ES-I3 (cell line): ENCODE measurements at regions not wholly inside any gene's neighbourhood (a gene's known extent, or its start where the extent isn't known, plus 50 kb on each side); places are given as distances from the start of the nearest gene placed in this dataset.
"Not testable (repeated sequence)": the region's sequence is repeated elsewhere in the genome, so short reads cannot be mapped to it uniquely, and the experiment has no call there.

Experiments
- H3K36me3 ChIP-seq: 2 replicates; pipeline ENCODE4 v1.6.1; 2013; ENCODE audit warnings: mild to moderate bottlenecking, low read length, control low read depth, moderate library complexity; ENCODE audit not compliant: insufficient read depth
- H3K4me1 ChIP-seq: 2 replicates; pipeline ENCODE4 v1.6.1; 2013; ENCODE audit warnings: mild to moderate bottlenecking, control low read depth, low read length; ENCODE audit not compliant: insufficient read depth
- H3K9ac ChIP-seq: 2 replicates; pipeline ENCODE4 v1.6.1; 2013; ENCODE audit warnings: low read depth, mild to moderate bottlenecking, low read length, moderate library complexity
- H3K9me3 ChIP-seq: 2 replicates; pipeline ENCODE4 v1.6.1; 2013; ENCODE audit warnings: mild to moderate bottlenecking, low read length, moderate library complexity; ENCODE audit not compliant: control insufficient read depth, insufficient read depth

DNA sequence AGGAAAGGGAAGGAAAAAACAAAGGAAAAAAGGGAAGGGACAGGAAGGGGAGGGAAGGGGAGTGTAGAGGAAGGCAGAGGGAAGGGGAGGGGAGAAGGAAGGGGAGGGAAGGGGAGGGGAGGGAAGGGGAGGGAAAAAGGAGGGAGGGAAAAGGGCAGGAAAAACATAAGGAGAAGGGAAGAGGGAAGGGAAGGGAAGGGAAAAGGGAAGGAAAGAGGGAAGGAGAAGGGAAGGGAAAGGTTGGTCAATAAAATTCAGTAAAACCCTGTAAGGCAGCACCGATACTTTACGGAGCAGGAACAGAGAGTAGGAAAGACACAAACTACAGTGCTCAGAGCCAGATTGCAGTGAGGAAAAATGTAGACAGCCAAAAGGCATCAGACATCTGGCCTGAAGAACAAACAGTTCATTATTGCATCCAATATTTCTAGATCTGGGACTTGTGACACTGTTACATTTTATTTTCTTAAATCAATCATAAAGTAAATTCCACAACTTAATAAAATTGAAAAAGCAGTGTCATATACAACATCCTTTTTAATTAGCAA lies 322.0 kb downstream of the CRPPA start:
- Histone ChIP-seq H3K9ac (no peak overlapping the region), H3K9me3 (no peaks in the 10 kb centered on the region), H3K36me3 (no peaks in the 10 kb centered on the region), H3K4me1 (peaks cover 12% of the 10 kb centered on the region)

DNA sequence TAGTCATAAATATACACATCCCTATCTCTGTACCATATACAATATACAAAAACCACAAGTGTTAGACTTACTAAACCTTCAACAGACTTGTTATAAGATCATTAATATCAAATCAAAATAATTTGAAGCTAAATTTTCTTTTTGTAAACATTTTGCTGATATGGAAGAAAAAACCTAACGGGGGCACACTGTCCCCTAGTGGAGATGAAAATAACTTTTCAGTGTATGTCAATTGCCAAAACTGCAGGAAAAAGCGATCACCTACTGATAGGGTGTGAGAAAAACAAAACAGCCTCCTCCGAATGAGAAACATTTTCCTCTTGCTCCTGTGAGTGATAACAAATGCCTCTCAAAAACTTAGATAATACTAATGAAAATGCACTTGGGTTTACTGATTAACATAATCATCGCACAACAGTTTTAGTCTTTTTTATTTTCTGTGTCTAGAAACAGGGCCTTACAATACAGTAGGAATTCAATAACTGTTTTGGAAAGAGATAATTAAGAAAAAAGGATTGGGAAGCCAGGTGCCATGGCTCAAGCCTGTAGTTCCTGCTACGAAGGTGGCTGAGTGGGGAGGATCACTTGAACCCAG lies 322.7 kb downstream of the CRPPA start:
- H3K9ac ChIP-seq, result 0 out of 2 replicates have a peak overlapping the region, but pooled peaks have one; percentile 2
- no peaks in the 10 kb centered on the region for H3K36me3 ChIP-seq
- no peaks in the 10 kb centered on the region for H3K9me3 ChIP-seq
- peaks cover 12% of the 10 kb centered on the region for H3K4me1 ChIP-seq

- Histone ChIP-seq H3K36me3 (no peaks in the 10 kb centered on the region), H3K9me3 (no peaks in the 10 kb centered on the region), H3K4me1 (peaks cover 12% of the 10 kb centered on the region), H3K9ac (no peak overlapping the region)
Observed at GRCh38 chr7:16098058-16098457, 323.3 kb downstream of the CRPPA start.

- Histone ChIP-seq H3K4me1 (peaks cover 12% of the 10 kb centered on the region), H3K9me3 (no peaks in the 10 kb centered on the region), H3K36me3 (no peaks in the 10 kb centered on the region), H3K9ac (no peak overlapping the region)
Observed at GRCh38 chr7:16095171-16095950, 326.0 kb downstream of the CRPPA start.

- Histone ChIP-seq H3K9ac (no peak overlapping the region), H3K9me3 (no peaks in the 10 kb centered on the region)
Observed at GRCh38 chr7:16094651-16095050, 326.7 kb downstream of the CRPPA start.

DNA sequence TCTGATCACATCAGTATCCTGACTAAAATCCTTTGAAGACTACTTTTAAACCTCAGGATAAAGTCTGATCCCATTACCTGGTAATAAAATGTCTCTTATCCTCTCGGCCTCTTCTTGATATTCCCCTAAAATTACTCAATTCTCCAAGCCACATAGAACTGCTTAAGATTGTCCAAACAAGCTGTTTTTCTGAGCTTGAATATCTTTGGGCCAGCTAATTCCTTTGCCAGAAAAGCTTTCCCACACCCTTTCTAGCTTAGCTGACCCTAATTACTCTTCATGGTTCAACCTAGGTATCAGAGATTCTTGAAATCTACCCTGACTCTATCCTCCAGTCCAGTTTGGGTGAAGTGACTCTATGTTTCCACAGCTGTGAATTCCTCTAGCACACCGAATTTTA lies 328.6 kb downstream of the CRPPA start:
- Histone ChIP-seq H3K9me3 (no peaks in the 10 kb centered on the region), H3K9ac (no peak overlapping the region), H3K36me3 (no peaks in the 10 kb centered on the region), H3K4me1 (0 out of 2 replicates have a peak, but pooled peaks cover 6% of the 10 kb centered on the region)

More at GRCh38 chr7:16094651-16095050, 326.7 kb downstream of the CRPPA start:
- H3K4me1 ChIP-seq, result peaks cover 12% of the 10 kb centered on the region
- H3K36me3 ChIP-seq, result no peaks in the 10 kb centered on the region

- no peaks in the 10 kb centered on the region for H3K9me3 ChIP-seq
- H3K4me1 ChIP-seq, result 0 out of 2 replicates have a peak, but pooled peaks cover 6% of the 10 kb centered on the region
- H3K9ac ChIP-seq, result no peak overlapping the region
- H3K36me3 ChIP-seq, result no peaks in the 10 kb centered on the region
Observed at GRCh38 chr7:16091701-16092310, 329.5 kb downstream of the CRPPA start.

DNA sequence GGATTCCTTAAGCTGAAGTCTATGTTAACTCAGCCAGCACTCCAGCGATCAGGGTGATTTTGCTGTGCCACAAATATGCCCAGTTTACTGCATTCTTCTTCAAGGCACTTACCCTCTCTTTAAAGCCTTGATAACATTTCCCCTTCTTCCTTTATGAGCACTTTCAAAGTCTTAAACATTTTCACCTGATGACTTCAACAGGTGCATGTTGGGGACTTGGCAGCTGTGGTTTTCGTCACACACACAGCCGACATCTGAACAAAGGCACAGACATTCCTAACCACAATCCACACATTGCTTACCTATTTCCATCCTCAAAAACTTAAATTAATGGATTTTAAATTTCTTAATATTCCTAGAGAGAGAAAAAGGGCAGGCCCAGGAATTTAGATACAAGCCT lies 331.5 kb downstream of the CRPPA start:
- Histone ChIP-seq H3K4me1 (no peaks in the 10 kb centered on the region), H3K9ac (no peak overlapping the region), H3K36me3 (no peaks in the 10 kb centered on the region), H3K9me3 (no peaks in the 10 kb centered on the region)

DNA sequence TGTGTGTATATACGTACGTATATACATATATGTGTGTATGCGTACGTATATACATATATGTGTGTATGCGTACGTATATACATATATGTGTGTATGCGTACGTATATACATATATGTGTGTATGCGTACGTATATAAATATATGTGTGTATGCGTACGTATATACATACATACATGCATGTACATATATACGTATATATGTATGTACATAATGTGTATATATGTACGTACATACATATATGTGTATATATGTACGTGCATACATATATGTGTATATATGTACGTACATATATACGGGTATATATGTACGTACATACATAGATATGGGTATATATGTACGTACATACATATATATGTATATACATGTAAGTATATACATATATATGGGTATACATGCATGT lies 332.1 kb downstream of the CRPPA start:
- Histone ChIP-seq H3K36me3 (no peaks in the 10 kb centered on the region), H3K9ac (no peak overlapping the region), H3K9me3 (no peaks in the 10 kb centered on the region), H3K4me1 (no peaks in the 10 kb centered on the region)

- Histone ChIP-seq H3K9me3 (no peaks in the 10 kb centered on the region), H3K9ac (no peak overlapping the region), H3K36me3 (no peaks in the 10 kb centered on the region), H3K4me1 (0 out of 2 replicates have a peak, but pooled peaks cover 4% of the 10 kb centered on the region)
Observed at GRCh38 chr7:16086743-16087142, 334.6 kb downstream of the CRPPA start.

DNA sequence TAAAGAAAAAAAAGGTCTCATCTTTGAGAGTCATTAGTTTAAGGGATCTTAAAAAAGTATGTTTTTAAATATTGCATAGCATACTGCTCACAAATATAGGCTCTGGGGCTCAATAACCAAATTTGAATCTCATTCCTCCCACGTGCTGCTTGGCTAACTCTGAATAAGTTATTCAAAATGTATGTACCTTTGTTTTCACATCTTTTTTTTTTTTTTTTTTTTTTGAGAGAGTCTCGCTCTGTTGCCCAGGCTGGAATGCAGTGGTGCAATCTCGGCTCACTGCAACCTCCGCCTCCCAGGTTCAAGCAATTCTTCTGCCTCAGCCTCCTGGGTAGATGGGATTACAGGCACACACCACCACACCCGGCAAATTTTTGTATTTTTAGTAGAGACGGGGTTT lies 335.6 kb downstream of the CRPPA start:
- not testable (repeated sequence) for H3K4me1 ChIP-seq, H3K9ac ChIP-seq, H3K36me3 ChIP-seq, H3K9me3 ChIP-seq

DNA sequence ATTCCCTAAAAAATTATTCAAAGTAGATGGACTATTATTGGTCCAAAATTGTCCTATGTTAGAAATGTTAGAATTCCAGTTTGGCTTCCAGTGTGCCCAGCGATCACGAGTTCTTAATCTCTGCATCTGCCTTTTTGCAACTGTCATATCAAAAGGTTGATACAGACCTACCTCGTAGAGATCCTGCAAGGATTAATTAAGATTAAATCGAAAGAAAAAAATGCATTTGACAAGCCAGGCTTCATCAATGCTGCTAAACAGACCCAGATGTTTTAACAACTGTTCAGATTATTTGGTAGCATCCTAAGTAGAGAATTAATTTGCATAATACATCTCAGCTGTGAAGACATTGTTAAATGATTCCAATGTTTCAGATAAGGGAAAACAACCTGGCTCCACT lies 336.5 kb downstream of the CRPPA start:
- 0 out of 2 replicates have a peak, but pooled peaks cover 4% of the 10 kb centered on the region for H3K4me1 ChIP-seq

DNA sequence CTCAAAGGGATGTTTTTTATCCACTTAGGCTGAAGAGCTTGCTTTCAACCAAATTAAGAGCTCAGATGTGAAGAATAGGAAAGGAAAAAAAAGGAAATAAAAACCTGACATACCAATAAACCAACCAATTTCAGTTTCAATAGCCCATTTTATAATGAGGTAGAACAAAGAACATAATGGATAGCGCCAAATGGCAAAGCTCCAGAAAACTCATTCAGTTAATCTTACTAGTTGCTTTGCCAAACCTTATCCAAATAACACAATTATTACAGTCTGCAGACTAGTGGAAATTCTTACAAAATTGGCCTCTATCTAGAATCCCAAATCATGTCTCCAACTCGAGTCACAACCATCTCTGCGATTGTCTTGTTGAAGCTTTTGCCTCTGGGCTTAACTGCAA lies 337.0 kb downstream of the CRPPA start:
- 0 out of 2 replicates have a peak, but pooled peaks cover 4% of the 10 kb centered on the region for H3K4me1 ChIP-seq
- H3K9me3 ChIP-seq, result no peaks in the 10 kb centered on the region
- H3K36me3 ChIP-seq, result no peaks in the 10 kb centered on the region
- no peak overlapping the region for H3K9ac ChIP-seq

More for the DNA sequence above, 336.5 kb downstream of the CRPPA start:
- Histone ChIP-seq H3K9me3 (no peaks in the 10 kb centered on the region), H3K9ac (no peak overlapping the region), H3K36me3 (no peaks in the 10 kb centered on the region)

DNA sequence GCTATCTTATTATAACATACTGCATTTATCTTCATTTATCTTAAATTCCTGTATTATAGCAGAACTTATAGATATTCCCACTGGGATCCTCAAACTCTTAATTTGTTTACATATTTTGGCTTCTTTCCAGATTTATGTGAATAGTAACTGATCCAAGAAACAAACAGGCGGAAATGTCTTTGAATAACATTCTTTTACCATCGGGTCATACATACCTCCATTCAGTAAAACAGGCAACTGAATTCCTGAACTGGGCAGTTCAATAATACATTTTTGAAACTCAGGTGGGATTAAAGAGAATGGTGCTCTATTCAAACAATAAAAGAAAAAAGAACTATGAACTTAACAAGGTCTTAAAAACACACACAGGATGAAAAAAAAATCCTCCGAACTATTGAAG lies 337.4 kb downstream of the CRPPA start:
- Histone ChIP-seq H3K9me3 (no peaks in the 10 kb centered on the region), H3K4me1 (0 out of 2 replicates have a peak, but pooled peaks cover 4% of the 10 kb centered on the region), H3K36me3 (no peaks in the 10 kb centered on the region)

More for the DNA sequence above, 337.4 kb downstream of the CRPPA start:
- no peak overlapping the region for H3K9ac ChIP-seq
